HepG2 (cell line): ENCODE measurements at regions not wholly inside any gene's neighbourhood (a gene's known extent, or its start where the extent isn't known, plus 50 kb on each side); places are given as distances from the start of the nearest gene placed in this dataset.

Source experiments
- ATAC-seq: fragments of 200-7000 bp; cut with Tn5 transposase; 3 replicates; pipeline ENCODE4 v1.9.1; 2020; ENCODE audit warnings: mild to moderate bottlenecking, moderate library complexity
- BruUV-seq: library from RNA; stranded (reverse); fragments of 400-500 nt; replicated peaks from 2 replicates; lab custom pipeline; 2021; lab: Mats Ljungman, UMichigan
- CTCF ChIA-PET: fragments of 300-600 bp; formaldehyde crosslinking; extraction: SDS; loops from one replicate; lab custom pipeline; 2021; ENCODE audit warnings: low total read pairs, inconsistent platforms, low intra/inter-chr PET ratio; lab: Yijun Ruan, JAX
- POLR2A ChIA-PET: fragments of 350-600 bp; sonication (Branson Sonifier 250); formaldehyde crosslinking; loops from one replicate; lab custom pipeline; 2020; ENCODE audit warnings: antibody characterized with exemption, inconsistent platforms; lab: Yijun Ruan, JAX
- DNase-seq: peaks from one replicate; pipeline ENCODE4 v3.0.0-alpha.2; 2015; ENCODE audit warnings: low spot score
- FAIRE-seq: peaks from 3 replicates; lab custom pipeline; 2011; peaks lifted over from hg19 to GRCh38; lab: Jason Lieb, UNC
- H2AFZ ChIP-seq: one replicate; pipeline ENCODE4 v1.6.1; 2011; ENCODE audit warnings: low read length, inconsistent platforms
- H3K27ac ChIP-seq: fragments of 300-600 bp; 3 replicates; pipeline ENCODE4 v1.8.0; 2011; ENCODE audit warnings: mixed run types, mild to moderate bottlenecking, mixed read lengths, low read length, inconsistent platforms; ENCODE audit not compliant: insufficient read depth; ENCODE audit errors: extremely low read length
- H3K27me3 ChIP-seq, 2 experiments: fragments of 200-600 bp in 1 of 2; 2 replicates in 1 of 2; 3 replicates in 1 of 2; pipeline versions ENCODE4 v1.6.0 to v1.8.0; 2011; ENCODE audit warnings: low read length in 2 of 2, mild to moderate bottlenecking in 2 of 2, moderate library complexity in 2 of 2, inconsistent platforms in 1 of 2; ENCODE audit not compliant: insufficient read depth in 2 of 2, control insufficient read depth in 1 of 2
- H3K36me3 ChIP-seq, 2 experiments: fragments of 200-600 bp in 1 of 2; replicated peaks in 1 of 2; 2 replicates in 1 of 2; 3 replicates in 1 of 2; pipeline versions ENCODE4 v1.5.1 to v1.8.0; 2011; ENCODE audit warnings: low read length in 2 of 2, inconsistent platforms in 1 of 2; ENCODE audit not compliant: insufficient read depth in 2 of 2, control insufficient read depth in 1 of 2
- H3K4me1 ChIP-seq: 2 replicates; pipeline ENCODE4 v1.5.1; 2012; ENCODE audit warnings: low read length, inconsistent platforms; ENCODE audit not compliant: insufficient read depth
- H3K4me2 ChIP-seq: 2 replicates; pipeline ENCODE4 v1.6.0; 2011; ENCODE audit warnings: low read depth, low read length, inconsistent platforms
- H3K4me3 ChIP-seq, 3 experiments: fragments of 200-600 bp in 1 of 3; sonication (generic), shearing (Covaris generic) in 1 of 3; replicated peaks in 1 of 3; 2 replicates each; pipeline ENCODE4 v1.5.1; 2011 to 2016; ENCODE audit warnings: low read length in 3 of 3, inconsistent platforms in 2 of 3, low read depth in 2 of 3, mild to moderate bottlenecking in 2 of 3, control low read depth in 1 of 3, mixed read lengths in 1 of 3; ENCODE audit not compliant: insufficient read depth in 1 of 3
- H3K79me2 ChIP-seq: one replicate; pipeline ENCODE4 v1.6.1; 2011; ENCODE audit warnings: low read length, inconsistent platforms; ENCODE audit not compliant: insufficient read depth
- H3K9ac ChIP-seq: 2 replicates; pipeline ENCODE4 v1.6.0; 2011; ENCODE audit warnings: mild to moderate bottlenecking, low read depth, low read length, inconsistent platforms; ENCODE audit not compliant: insufficient read depth
- H3K9me3 ChIP-seq: 2 replicates; pipeline ENCODE4 v1.5.1; 2012; ENCODE audit warnings: mild to moderate bottlenecking, low read length
- H4K20me1 ChIP-seq: 2 replicates; pipeline ENCODE4 v1.6.0; 2011; ENCODE audit warnings: inconsistent platforms, mild to moderate bottlenecking, low read length, moderate library complexity; ENCODE audit not compliant: insufficient read depth
- GATAD2A ChIP-seq: IDR thresholded peaks from 2 replicates; pipeline ENCODE4 v1.6.1; 2016
- HIC2 ChIP-seq: sonication (generic); formaldehyde crosslinking; IDR thresholded peaks from 2 replicates; pipeline ENCODE4 v1.9.0; 2022; ENCODE audit warnings: low read depth, missing genetic modification reagents
- JARID2 ChIP-seq: sonication (generic); formaldehyde crosslinking; IDR thresholded peaks from 2 replicates; pipeline ENCODE4 v1.8.1; 2023; ENCODE audit warnings: missing genetic modification reagents, inconsistent platforms; ENCODE audit not compliant: insufficient replicate concordance
- PHF5A ChIP-seq: IDR thresholded peaks from one replicate; pipeline ENCODE4 v1.6.1; 2018; ENCODE audit warnings: low read depth, missing genetic modification reagents; ENCODE audit not compliant: unreplicated experiment
- SMAD9 ChIP-seq: sonication (generic); formaldehyde crosslinking; IDR thresholded peaks from 2 replicates; pipeline ENCODE4 v1.5.1; 2020; ENCODE audit warnings: mild to moderate bottlenecking, missing genetic modification reagents
- THRA ChIP-seq: sonication (generic); formaldehyde crosslinking; IDR thresholded peaks from 2 replicates; pipeline ENCODE4 v1.4.0; 2020; ENCODE audit warnings: missing genetic modification reagents, borderline replicate concordance
- ZNF710 ChIP-seq: sonication (generic); formaldehyde crosslinking; IDR thresholded peaks from 2 replicates; pipeline ENCODE4 v1.5.0; 2020; ENCODE audit warnings: mild to moderate bottlenecking, missing genetic modification reagents, borderline replicate concordance
- ZSCAN22 ChIP-seq: sonication (generic); formaldehyde crosslinking; IDR thresholded peaks from 2 replicates; pipeline ENCODE4 v1.4.0; 2020; ENCODE audit warnings: mild to moderate bottlenecking, missing genetic modification reagents
- WGBS: methylation state at CpG from one replicate; pipeline ENCODE4 v1.1.6; 2017; ENCODE audit warnings: low lambda C conversion rate; 5-methylcytosine and 5-hydroxymethylcytosine counted together
- in situ Hi-C: cut with HindIII; loops from 2 replicates; pipeline ENCODE4 v1.10.0; 2017; ENCODE audit warnings: low pct_unique_long_range_greater_than_20kb; ENCODE audit not compliant: extremely low pct_ligation_motif_present
- intact Hi-C: fragments of 100-400 bp; cut with micrococcal nuclease; formaldehyde crosslinking; loops from one replicate; pipeline ENCODE4 v1.10.0; 2022; ENCODE audit not compliant: unreplicated experiment

GRCh38 chr1:244235157-244235556 lies 184.1 kb downstream of the ZBTB18 start:
- Histone ChIP-seq H3K27ac (no peak overlapping the region), H4K20me1 (no peaks in the 10 kb centered on the region), H3K36me3 (no peaks in the 10 kb centered on the region), H3K79me2 (no peaks in the 10 kb centered on the region), H3K27me3 (peaks cover 3 to 24% of the 10 kb centered on the region in 2 experiments; a peak in 4 of 5 replicates), H3K4me1 (peaks cover 20% of the 10 kb centered on the region), H2AFZ (no peak overlapping the region), H3K9me3 (no peaks in the 10 kb centered on the region), H3K9ac (no peak overlapping the region), H3K4me3 (no peak overlapping the region), H3K4me2 (no peak overlapping the region)
- ATAC-seq (no peak), DNase-seq (no peak), FAIRE-seq (no peak)
- intact Hi-C loops (no loop called here), in situ Hi-C loops (no loop called here)
- BruUV-seq, result no TSS peak
- POLR2A ChIA-PET, result no interaction called here
- CTCF ChIA-PET, result no interaction called here
- no peak for TF ChIP-seq ZNF710 (CRISPR knock-in tag)
- TF ChIP-seq HIC2 (CRISPR knock-in tag), result no peak
- TF ChIP-seq THRA (CRISPR knock-in tag), result no peak
- no peak for TF ChIP-seq PHF5A (CRISPR knock-in tag)
- no peak for TF ChIP-seq ZSCAN22 (CRISPR knock-in tag)
- TF ChIP-seq SMAD9 (CRISPR knock-in tag), result no peak
- no peak for TF ChIP-seq GATAD2A (CRISPR knock-in tag)
- no peak for TF ChIP-seq JARID2 (CRISPR knock-in tag)
- WGBS, result 36% methylated on average over 2 of the region's 2 CpGs
